Occipital lobe (tissue), 1 donor: ENCODE measurements at regions not wholly inside any gene's neighbourhood (a gene's known extent, or its start where the extent isn't known, plus 50 kb on each side); places are given as distances from the start of the nearest gene placed in this dataset. TPM values are rescaled to one million over a fixed set of nuclear protein-coding genes. Genes with fewer than 3 reads are reported as not detected.

Source experiments
- small RNA-seq: library from RNA; depleted of rRNA; stranded (forward); fragments of <200 nt; gene quantifications from one replicate; pipeline ENCODE3, GENCODE V24; 2014

Small RNA genes in the stretch of these regions (small RNA-seq; reads per million reads assigned to genes)
- gene RF00019 (not detected), gene RNA5SP318 (not detected), gene SNRPEP8 (not detected)
